ENCODE measurements at regions not wholly inside any gene's neighbourhood (a gene's known extent, or its start where the extent isn't known, plus 50 kb on each side); places are given as distances from the start of the nearest gene placed in this dataset.

GRCh38 chr3:148600902-148601765 is 96.6 kb upstream of the AGTR1 start:
- DNase-seq (ENCODE audit: low read depth), result no peak
- no peak for TF ChIP-seq CTCF (IDR thresholded peaks at IDR 0.05; ENCODE audit: low read depth, low read length, missing control alignments)
- H3K4me3 ChIP-seq (ENCODE audit: low read depth, low read length), result no peak overlapping the region

GRCh38 chr3:148601766-148602685 is 95.7 kb upstream of the AGTR1 start:
- DNase-seq (ENCODE audit: low read depth), result no peak
- no peak overlapping the region for H3K4me3 ChIP-seq (ENCODE audit: low read depth, low read length)
- TF ChIP-seq CTCF (IDR thresholded peaks at IDR 0.05; ENCODE audit: low read depth, low read length, missing control alignments), result no peak

GRCh38 chr3:148604270-148605085 is 93.2 kb upstream of the AGTR1 start:
- no peak overlapping the region for H3K4me3 ChIP-seq (ENCODE audit: low read depth, low read length)
- no peak for TF ChIP-seq CTCF (IDR thresholded peaks at IDR 0.05; ENCODE audit: low read depth, low read length, missing control alignments)
- DNase-seq (ENCODE audit: low read depth), result no peak

- DNase-seq (ENCODE audit: low read depth), result no peak
- no peak overlapping the region for H3K4me3 ChIP-seq (ENCODE audit: low read depth, low read length)
- no peak for TF ChIP-seq CTCF (IDR thresholded peaks at IDR 0.05; ENCODE audit: low read depth, low read length, missing control alignments)
These were observed 92.2 kb upstream of the AGTR1 start for GRCh38 chr3:148605521-148605920.

GRCh38 chr3:148606979-148607378 is 90.7 kb upstream of the AGTR1 start:
- no peak for TF ChIP-seq CTCF (IDR thresholded peaks at IDR 0.05; ENCODE audit: low read depth, low read length, missing control alignments)
- H3K4me3 ChIP-seq (ENCODE audit: low read depth, low read length), result no peak overlapping the region
- no peak for DNase-seq (ENCODE audit: low read depth)

GRCh38 chr3:148607491-148607890 is 90.2 kb upstream of the AGTR1 start:
- no peak for TF ChIP-seq CTCF (IDR thresholded peaks at IDR 0.05; ENCODE audit: low read depth, low read length, missing control alignments)
- DNase-seq (ENCODE audit: low read depth), result no peak
- H3K4me3 ChIP-seq (ENCODE audit: low read depth, low read length), result no peak overlapping the region

Data from GM12864 (cell line).